NCI-H1417 treated with DMSO at 0.1 percent for 48 hours (cell line): ENCODE measurements at regions not wholly inside any gene's neighbourhood (a gene's known extent, or its start where the extent isn't known, plus 50 kb on each side); places are given as distances from the start of the nearest gene placed in this dataset.

ENCODE experiments used
- DNase-seq: peaks from one replicate; lab custom pipeline; 2025; lab: John Stamatoyannopoulos, UW

- DNase-seq, result no peak
Measured at GRCh38 chr7:79868010-79868409, 266.6 kb upstream of the GNAI1 start.

GRCh38 chr7:79862447-79863210 is 272.0 kb upstream of the GNAI1 start:
- DNase-seq, result no peak

GRCh38 chr7:79855172-79855571 is 279.5 kb upstream of the GNAI1 start:
- DNase-seq, result no peak

GRCh38 chr7:79854621-79855020 is 280.0 kb upstream of the GNAI1 start:
- no peak for DNase-seq

GRCh38 chr7:79837915-79838314 is 296.7 kb upstream of the GNAI1 start:
- DNase-seq, result no peak

- no peak for DNase-seq
Measured at GRCh38 chr7:79833616-79834015, 301.0 kb upstream of the GNAI1 start.

- DNase-seq, result no peak
Measured at GRCh38 chr7:79828866-79829265, 305.8 kb upstream of the GNAI1 start.

- DNase-seq, result no peak
Measured at GRCh38 chr7:79823246-79823951, 311.2 kb upstream of the GNAI1 start.

GRCh38 chr7:79822620-79823240 is 311.9 kb upstream of the GNAI1 start:
- no peak for DNase-seq

GRCh38 chr7:79820387-79820786 is 314.2 kb upstream of the GNAI1 start:
- peak; percentile 49 for DNase-seq

- no peak for DNase-seq
Measured at GRCh38 chr7:79810916-79811315, 323.7 kb upstream of the GNAI1 start.

- DNase-seq, result no peak
Measured at GRCh38 chr7:79806161-79806734, 328.4 kb upstream of the GNAI1 start.

GRCh38 chr7:79790656-79791262 is 337.3 kb upstream of the MAGI2 start:
- DNase-seq, result no peak

- no peak for DNase-seq
Measured at GRCh38 chr7:79789584-79790345, 336.3 kb upstream of the MAGI2 start.

GRCh38 chr7:79787623-79788022 is 334.2 kb upstream of the MAGI2 start:
- DNase-seq, result no peak

- DNase-seq, result no peak
Measured at GRCh38 chr7:79787096-79787495, 333.6 kb upstream of the MAGI2 start.

- no peak for DNase-seq
Measured at GRCh38 chr7:79786187-79786586, 332.7 kb upstream of the MAGI2 start.

- no peak for DNase-seq
Measured at GRCh38 chr7:79785556-79785955, 332.1 kb upstream of the MAGI2 start.

GRCh38 chr7:79782906-79783305 is 329.4 kb upstream of the MAGI2 start:
- no peak for DNase-seq

- no peak for DNase-seq
Measured at GRCh38 chr7:79782256-79782655, 328.8 kb upstream of the MAGI2 start.

GRCh38 chr7:79781716-79782115 is 328.2 kb upstream of the MAGI2 start:
- no peak for DNase-seq
